ENCODE measurements at regions not wholly inside any gene's neighbourhood (a gene's known extent, or its start where the extent isn't known, plus 50 kb on each side); places are given as distances from the start of the nearest gene placed in this dataset.
A peak's percentile ranks its signal among the peaks of the same experiment; 100 is the strongest.

- H3K4me3 ChIP-seq (ENCODE audit: low read length) = no peak overlapping the region
- TF ChIP-seq CTCF (IDR thresholded peaks at IDR 0.05; ENCODE audit: insufficient read depth, low read depth, low read length, missing control alignments) = no peak
- DNase-seq (ENCODE audit: low read depth) = peak; percentile 10
These were observed 59.1 kb upstream of the BOD1L2 start for GRCh38 chr18:57087644-57088376.

GRCh38 chr18:57088883-57089282 lies 58.0 kb upstream of the BOD1L2 start:
- no peak overlapping the region for H3K4me3 ChIP-seq (ENCODE audit: low read length)
- no peak for DNase-seq (ENCODE audit: low read depth)
- no peak for TF ChIP-seq CTCF (IDR thresholded peaks at IDR 0.05; ENCODE audit: insufficient read depth, low read depth, low read length, missing control alignments)

GRCh38 chr18:57089702-57090101 lies 57.2 kb upstream of the BOD1L2 start:
- H3K4me3 ChIP-seq (ENCODE audit: low read length) = no peak overlapping the region
- TF ChIP-seq CTCF (IDR thresholded peaks at IDR 0.05; ENCODE audit: insufficient read depth, low read depth, low read length, missing control alignments) = no peak
- no peak for DNase-seq (ENCODE audit: low read depth)

- TF ChIP-seq CTCF (IDR thresholded peaks at IDR 0.05; ENCODE audit: insufficient read depth, low read depth, low read length, missing control alignments) = no peak
- DNase-seq (ENCODE audit: low read depth) = no peak
These were observed 55.7 kb upstream of the BOD1L2 start for GRCh38 chr18:57091231-57091630.

GRCh38 chr18:57094175-57094574 lies 52.7 kb upstream of the BOD1L2 start:
- H3K4me3 ChIP-seq (ENCODE audit: low read length) = no peak overlapping the region
- no peak for TF ChIP-seq CTCF (IDR thresholded peaks at IDR 0.05; ENCODE audit: insufficient read depth, low read depth, low read length, missing control alignments)
- no peak for DNase-seq (ENCODE audit: low read depth)

More at GRCh38 chr18:57091231-57091630, 55.7 kb upstream of the BOD1L2 start:
- no peak overlapping the region for H3K4me3 ChIP-seq (ENCODE audit: low read length)

GRCh38 chr18:57095884-57096283 lies 51.0 kb upstream of the BOD1L2 start:
- no peak for DNase-seq (ENCODE audit: low read depth)
- no peak for TF ChIP-seq CTCF (IDR thresholded peaks at IDR 0.05; ENCODE audit: insufficient read depth, low read depth, low read length, missing control alignments)
- H3K4me3 ChIP-seq (ENCODE audit: low read length) = no peak overlapping the region
